ENCODE measurements at regions not wholly inside any gene's neighbourhood (a gene's known extent, or its start where the extent isn't known, plus 50 kb on each side); places are given as distances from the start of the nearest gene placed in this dataset.

DNA sequence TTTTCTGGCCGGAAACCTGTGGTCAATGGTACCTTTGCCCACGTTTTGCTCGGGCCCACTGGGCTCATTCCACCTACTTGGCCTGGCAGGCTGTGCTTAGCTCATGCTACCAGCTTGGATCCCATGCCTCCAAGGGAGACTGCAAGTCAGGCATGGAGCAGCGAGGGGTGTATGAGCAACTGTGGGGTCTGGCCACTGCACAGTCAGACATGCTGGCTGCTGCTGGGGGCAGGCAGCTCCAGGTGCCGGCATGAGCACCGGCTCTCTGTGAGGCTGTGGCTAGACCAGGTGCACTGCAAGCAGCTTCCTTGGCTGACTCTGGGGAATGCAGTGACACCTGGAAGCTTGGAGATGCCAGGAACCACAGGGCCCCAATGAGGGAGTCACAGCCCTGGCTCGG is 161.1 kb upstream of the DUSP10 start:
- no peak for DNase-seq

DNA sequence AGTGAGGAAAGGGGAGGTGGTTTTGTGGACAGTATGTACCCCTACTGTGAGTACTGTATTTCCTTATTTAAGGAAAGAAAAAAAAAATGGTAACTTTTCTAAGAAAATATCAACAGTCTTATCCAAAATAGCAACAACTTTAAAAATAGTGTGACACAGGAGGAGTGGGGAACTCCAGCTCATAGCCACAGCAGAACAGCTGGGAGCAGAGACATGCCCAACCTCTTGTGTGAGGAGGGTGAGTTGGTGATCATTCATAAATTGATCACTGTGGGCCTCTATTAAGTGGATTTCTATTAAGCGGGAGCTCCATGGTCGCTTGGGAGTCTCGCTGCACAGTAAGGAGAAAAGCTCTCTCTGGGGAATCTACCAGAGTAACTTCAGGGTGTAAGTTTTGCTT is 158.8 kb upstream of the DUSP10 start:
- no peak for DNase-seq

DNA sequence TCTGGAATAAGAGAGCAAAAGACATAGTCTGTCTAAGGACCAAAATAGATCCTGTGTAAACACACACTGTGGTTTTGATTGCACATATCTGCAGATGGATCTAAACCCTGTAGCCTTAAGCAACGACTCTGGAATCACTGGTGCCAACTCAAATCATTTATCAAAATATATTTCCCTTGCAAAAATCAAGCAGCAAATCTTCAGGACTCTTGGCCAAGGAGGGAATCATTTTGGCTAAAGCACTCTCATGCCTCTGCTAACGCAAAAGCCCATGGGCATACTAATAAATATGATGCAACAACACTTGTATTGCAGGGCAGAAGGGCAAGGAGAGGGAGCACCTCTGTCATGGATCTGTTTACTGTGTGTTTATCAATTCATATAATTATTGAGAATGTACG is 155.4 kb upstream of the DUSP10 start:
- DNase-seq, result no peak

DNA sequence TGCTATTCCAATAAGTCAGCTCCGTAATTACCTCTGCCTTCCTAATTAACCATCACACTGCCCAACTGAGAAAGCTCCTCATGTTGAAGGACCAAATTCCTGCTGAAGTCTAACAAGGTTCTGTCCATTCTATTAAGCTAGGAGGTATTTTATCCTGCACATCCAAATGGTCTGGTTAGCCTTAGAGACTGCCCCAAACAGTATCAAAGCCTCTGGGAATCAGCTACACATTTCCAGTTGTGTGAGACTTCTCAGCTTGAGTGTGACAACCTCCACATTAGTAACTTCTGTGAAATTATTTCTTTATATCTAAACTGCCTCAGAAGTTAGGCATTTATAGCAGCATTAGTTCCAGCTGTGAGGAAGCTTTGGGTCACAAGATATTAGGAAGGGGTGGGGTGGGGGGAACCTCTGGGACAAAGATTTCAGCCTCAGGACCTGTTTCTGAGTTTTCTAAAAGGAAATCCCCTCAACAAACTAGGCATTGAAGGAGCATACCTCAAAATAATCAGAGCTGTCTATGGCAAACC is 150.5 kb upstream of the DUSP10 start:
- no peak for DNase-seq

DNA sequence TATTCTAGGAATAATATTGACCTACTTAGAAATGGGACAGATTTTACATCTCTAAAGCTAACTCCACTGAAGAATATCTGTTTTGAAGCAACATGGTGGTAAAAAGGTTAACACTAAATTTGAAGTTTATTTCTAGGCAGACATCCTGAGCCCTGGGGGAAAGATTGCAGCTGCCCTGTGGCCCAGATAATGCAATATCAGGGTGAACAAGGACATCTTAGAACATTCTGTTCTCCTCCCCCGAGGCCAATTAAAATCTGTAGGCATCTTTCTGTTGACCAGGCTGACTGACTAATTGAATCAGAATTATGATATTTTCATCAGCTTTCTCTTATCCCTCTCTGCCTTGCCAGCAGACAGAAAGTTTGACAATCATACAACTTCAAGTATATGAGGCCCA is 149.8 kb upstream of the DUSP10 start:
- no peak for DNase-seq

DNA sequence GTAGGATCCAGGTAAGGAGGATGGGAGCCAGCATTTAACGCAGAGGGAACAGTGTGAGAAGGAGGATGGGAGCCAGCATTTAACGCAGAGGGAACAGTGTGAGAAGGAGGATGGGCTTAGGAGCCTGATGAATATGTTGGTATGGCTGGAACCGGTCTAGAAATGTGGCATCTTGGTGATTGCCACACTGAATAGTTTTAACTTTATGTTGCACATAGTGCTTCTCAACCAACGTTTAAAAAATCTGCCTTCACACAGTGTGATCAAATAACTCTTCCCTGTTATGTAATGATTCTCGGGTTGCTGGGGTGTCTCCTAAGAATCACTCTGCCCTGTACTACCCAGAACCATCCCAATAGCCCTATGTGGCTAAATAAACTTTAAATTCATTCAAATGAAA is 146.9 kb upstream of the DUSP10 start:
- DNase-seq, result no peak

DNA sequence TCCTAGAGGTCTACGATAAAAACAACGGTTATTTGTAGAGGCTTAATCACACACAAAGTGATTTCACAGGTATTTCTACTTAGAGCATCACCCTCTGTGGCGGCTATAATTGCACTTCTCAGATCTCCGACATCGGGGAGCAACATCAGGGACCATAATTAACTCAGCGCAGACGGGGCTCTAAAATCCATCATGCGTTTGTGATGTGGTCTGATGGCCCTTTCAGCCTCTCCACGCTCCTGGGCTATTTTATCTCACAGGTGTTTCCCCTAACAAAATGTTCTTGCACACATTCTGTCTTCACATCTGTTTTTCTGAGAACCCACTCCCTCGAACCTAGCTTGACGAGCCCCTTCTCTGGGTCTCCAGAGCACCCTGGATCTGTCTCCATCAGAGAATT is 146.3 kb upstream of the DUSP10 start:
- DNase-seq, result no peak

DNA sequence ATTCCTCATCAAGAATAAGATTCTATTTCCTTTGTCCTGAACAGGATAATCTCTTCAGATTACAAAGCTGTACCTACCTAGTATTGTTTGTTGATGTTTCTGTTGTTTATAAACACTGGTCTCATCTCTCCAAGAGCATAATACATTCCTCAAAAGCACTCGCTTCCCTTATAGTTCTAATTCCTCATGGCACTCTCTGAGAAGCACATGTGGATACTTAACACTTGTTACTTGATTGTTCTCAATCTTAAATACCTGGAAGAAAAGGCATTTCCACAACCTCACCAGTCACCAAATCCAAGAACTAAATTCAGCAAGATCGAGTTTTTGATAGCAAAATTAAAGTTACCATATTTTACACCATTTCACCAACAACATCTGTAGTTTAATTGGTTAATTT is 145.9 kb upstream of the DUSP10 start:
- DNase-seq, result no peak

DNA sequence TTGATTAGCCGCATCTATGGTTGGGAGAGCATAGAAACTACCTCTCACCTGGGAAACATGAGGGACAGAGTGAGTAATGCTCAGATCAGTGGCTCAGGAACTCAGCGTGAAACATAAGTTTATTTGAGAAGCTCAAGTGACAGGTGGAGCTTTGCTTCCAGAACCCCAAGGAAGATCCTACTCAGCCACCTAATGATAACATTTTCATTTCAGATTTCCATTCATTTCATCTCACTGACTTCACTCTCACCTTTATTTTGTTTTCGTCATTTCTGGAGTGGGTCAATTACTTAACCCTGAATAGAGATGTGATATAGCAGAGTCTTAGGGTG is 145.5 kb upstream of the DUSP10 start:
- DNase-seq, result no peak

DNA sequence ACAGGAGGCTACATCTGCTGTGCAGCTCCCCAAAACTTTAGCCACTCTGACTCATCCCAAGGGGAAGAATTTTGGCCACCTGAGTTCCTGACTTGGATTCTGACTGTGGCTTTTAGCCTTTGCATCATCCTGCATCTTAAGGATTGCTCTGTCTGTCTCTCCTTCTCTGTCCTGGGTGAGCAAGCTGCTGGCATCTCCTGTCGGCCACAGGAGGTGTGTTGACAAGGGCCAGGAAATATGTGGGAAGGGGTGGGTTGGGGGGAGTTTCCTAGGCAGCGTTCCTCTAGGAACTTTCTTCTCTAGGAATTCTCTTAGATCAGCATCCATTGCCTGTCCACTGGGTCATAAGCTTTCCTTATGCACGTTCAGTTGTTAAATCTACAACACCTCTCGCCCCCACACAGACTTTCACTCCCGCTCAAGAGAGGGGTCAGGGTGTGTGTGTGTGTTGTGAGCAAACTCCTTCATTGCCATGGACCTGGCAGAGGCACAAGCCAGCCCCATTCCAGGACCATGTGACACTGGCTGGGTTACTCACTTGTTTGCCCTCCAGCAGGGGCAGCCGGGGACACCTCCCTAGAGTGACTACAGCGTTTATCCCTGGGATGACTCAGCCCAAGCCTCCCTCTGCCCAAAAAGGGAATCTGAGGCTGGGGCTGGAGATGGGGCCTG is 145.0 kb upstream of the DUSP10 start:
- DNase-seq, result no peak

DNA sequence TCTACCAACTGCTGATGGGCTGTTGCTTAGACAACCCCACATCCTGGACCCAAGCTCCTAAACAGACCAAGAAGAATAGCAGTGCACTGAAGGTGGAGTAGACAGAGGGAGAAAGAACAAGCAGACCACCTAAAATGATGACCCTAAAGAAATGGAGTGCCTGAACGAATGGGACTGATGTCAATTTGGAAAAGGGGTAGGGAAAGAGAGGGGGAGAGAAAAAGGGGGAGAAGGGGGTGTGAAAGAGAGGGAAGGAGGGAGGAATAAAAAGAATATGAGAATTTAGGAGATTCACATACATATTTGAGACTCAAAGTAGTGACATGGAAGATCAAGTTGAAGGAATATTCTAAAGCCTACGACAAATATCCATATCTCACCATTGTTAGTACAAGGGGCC is 144.4 kb upstream of the DUSP10 start:
- DNase-seq, result no peak

DNA sequence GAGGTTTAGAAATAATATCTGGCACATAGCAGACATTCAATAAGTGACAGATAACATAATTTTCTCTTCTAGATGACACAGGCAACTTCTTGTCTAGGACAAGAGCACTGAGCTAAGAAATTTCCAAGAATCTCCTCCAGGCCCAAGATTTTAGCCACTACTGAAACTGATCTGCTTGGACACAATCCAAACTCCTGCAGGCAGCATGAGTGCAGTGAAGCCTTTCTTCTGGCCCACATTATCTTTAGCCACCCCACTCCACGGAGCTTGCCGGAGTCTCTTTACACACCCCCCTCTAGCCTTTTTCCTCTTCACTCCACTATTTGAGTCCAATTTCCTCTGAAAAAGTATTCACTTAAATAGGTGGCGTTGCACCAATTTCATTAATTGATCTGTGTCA is 142.9 kb upstream of the DUSP10 start:
- DNase-seq, result no peak

DNA sequence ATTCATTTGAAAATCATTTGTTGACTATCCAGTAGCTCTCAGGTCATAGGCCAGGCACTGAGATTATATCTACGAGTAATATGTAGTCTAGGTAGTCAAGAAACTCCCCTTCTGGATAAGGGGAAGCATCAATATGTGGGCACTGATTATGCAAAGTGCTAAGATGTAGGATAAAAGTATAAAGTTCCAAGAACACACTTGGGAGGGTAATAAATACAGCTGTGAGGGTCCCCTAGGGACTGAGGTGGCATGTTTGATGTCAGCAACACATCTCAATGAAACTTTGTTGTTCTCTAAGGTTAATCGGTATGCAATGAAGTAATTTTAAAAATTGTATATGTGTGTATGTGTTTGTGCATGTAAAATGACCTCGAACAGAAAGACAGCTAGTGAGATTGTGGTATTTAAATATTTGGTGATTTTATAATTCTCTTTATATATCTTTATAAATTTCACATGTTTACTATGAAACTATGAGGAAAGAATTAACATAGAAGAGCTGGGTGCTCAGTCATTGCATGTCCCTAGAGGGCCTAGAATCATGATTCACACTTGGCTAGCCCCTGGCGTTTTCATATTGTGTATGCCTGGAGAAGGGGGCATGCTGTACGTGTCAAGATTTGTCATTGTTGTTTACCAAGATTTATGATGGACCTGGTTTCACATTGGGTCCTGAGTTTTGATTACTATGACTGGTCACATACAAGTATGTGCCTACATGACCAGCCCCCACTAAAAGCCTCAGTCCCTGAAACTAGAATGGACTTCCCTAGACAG is 140.1 kb upstream of the DUSP10 start:
- no peak for DNase-seq

DNA sequence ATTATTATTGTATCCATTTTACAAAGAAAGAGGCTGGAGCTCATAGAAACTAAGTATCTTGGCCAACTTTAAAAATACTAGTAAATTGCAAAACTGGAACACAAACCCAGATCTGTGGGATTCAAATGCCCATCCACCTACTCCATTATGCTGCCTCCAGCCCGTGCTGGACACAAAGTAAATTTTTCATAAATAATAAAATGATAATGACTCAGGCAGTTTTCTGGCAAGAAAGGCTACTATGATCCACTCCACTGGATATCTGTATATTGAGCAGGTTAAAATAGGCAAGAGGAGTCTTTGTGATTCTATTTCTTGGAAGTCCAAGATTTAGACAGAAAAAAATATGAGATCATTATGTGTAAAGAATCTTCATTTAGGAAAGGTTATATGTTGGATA is 138.3 kb upstream of the DUSP10 start:
- no peak for DNase-seq

DNA sequence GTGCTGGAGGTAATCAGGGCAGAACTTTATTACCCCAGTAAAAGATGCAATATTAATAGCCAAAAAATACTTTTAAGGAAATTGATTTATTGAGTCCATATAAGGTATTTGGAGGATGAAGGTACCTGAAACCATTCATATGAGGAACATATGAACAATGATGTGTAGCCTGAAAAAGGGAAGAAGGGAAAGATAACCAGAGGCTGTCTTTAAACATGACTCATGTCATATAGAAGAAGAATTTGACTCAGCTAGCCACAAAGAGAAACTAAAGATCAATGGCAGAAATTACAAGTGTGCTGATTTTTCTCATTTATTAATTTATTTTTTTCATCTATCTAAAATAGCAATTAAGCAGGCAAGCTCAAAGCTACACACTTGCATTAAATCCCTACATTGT is 136.2 kb upstream of the DUSP10 start:
- peak; percentile 46 to 63 for DNase-seq

DNA sequence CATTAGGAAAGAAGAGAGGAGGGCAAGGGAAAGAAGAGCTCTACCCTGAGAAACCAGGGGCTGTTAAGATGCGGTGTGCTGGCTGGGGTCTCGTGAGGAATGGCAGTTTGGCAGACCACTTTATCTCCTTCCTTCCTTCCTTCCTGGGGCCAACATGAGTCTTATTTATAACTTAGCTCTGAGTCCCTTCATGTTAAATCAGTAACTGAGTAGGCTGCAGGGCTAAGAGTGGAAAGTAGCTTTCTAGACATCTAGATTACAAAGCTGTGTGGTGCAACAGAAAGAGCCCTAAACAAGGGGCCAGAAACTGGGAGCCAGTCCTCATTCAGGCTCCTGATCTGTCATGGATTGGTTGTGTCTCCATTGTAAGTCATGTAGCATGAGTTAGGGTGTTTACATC is 135.4 kb upstream of the DUSP10 start:
- DNase-seq, result peak; percentile 65 to 73

DNA sequence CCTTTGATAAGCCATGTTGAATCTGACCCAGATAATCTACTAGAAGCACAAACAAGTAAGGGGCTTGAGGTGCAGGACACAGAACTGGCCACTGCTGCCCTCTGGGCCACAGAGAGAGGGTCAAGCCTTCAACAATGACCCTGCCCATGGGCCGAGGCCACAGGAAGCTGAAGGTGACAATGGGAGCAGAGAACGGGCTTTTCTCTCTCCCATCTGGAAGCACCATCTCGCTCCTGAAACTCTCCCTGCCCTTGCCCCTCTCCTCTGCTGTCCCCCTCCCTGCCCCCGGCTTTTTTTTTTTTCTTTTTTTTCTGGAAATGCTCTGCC is 133.1 kb upstream of the DUSP10 start:
- DNase-seq, result no peak

DNA sequence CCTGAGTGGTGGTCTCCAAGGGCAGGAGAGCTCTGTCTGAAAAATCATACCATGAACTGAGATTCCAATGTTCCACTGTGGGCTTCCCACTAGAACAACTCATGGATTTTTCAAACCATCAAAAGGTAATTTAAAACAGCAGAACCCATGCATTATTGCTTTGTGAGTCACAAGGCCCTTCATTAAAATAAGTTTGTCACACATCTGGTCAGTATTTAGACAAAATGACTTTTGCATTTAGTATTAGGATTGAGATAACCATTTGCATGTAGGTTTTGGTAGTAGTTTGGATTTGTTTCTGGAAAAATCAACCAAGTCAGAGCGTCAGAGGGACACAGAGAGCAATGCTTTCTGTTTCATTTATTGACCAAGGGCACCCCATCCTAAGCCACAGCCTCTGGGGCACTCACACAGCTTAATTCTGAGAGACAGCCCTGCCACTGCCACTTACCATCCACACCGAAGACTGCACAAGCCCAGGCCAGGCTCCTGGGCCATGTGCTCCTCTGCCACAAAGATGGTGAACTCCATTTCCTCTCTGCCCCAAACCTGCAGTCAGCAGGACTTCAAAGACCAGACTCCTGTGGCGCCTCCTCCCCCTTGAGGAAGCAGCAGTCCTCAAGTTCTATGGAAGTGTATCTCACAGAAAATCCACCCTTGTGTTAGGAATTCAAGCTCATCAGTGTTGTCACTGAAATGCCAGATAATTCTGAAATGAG is 132.6 kb upstream of the DUSP10 start:
- DNase-seq, result no peak

DNA sequence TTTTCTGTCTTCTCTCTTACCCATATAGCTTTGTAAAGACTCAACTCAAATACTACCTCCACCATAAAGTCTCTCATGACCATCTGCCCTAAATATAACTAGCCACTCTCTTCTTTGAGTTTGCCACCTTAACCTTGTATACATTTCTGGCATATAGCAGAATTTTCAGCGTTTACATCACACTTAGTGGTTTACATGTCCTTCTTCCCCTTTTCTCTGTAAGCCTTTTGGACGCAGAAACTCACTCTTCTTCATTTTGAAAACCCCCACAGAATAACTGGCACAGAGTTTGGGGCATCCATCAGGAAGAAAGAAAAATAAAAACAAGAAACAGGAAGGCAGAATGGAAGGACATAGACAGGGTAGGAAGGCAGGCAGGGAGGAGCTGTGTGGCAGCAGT is 131.8 kb upstream of the DUSP10 start:
- DNase-seq, result peak; percentile 60 to 73

DNA sequence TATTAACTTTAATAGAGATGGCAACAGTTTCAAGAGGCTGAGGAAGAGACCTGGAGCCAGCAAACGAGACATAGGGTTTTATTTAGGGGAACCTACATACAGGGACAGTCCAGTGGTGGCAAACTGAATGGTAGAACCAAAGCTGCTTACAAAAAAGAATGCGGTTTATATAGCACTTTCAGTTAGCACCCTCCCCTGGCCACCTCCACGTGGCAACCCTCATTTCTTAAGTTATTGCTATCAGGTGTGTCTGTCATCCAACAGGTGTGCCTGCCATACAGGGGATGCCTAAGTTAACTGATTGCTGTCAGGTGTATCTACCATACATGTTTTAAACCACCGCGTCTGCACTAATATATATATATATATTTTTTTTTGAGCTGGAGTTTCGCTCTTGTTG is 129.2 kb upstream of the DUSP10 start:
- no peak for DNase-seq

DNA sequence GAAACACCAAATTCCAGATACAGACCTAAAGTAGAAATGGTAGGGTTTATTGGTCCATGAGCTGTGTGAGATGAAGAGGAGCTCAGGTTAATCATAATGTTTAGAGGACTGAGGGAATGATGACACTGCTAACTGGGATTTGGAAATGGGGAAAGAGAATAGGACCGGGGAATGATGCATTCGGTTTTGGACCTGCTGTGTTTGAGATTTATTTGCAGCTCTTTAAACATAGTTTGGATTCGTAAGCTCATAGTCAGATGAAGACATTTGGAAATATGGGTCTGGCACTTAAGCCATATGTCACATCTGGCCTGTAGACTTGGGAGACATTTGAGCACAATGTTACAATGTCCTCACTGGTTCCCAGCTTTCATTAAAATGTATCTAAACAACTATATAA is 127.9 kb upstream of the DUSP10 start:
- DNase-seq, result no peak

DNA sequence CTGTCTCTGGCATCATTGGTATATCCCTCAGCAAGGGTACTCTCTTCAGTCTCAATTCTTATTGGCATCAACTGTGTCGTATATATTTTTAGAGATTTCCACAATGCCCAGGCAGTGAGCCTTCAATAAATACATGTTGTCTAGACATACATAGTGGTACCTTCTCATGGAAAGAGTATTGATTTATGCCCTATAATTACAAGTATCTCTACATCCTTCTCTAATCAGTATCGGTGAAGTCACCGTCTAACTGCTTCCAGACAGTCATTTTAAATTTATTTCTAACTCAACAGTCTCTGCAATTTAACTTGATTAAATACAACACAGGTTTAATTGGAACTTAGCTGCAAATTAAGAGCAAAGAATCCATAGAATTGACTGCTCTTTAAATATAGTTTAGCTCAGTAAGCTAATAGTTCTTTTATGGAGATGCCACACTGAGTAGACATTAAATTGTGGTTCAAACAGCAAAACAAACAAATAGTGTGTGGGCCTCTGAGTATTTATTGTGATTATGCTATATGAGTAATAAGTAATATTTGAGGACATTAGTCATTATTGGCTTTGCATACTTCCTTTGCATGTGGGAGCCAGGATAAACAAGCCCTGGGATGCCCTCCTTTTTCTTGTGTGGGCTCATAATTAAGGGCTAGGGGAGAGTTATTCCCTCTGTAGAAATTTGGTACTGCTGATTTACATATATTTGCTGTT is 126.9 kb upstream of the DUSP10 start:
- no peak for DNase-seq

DNA sequence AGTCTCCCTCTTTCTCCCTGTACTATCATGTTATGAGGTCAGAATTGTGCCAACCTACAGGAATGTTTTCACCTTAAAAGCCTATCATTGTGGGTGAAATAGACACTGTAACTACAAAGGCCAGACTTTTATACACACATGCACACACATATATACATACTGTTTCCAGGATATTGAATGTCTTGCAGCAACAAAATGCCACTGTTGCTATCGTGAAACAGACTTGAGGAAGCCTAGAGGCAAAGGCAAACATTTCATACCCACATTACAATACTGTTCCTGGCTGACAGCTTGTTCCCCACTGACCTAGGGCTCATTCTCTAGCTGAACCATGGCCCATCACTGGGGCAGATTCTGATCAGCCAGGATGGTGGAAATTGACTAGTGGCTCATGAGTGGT is 125.1 kb upstream of the DUSP10 start:
- no peak for DNase-seq

DNA sequence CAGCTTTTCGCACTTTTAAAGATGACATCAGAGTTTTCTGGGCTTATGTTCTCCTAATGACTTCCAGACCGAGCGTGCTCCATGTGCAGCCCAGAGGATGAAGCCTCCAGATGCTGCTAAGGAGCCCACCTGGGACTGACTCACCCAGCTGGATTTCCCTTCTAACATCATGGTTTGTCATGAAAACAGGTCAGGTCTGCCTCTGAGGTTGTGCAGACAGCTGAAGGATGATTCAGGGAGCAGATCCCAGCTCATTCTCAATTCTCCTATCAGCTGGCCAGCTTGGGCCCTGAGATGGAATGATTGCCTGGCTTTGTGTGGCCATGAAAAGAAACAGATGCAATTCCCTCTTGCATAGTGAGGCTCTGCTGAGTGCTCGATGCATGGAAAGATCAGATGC is 123.9 kb upstream of the DUSP10 start:
- no peak for DNase-seq

Data from Kasumi-1 (cell line).